ENCODE measurements at regions not wholly inside any gene's neighbourhood (a gene's known extent, or its start where the extent isn't known, plus 50 kb on each side); places are given as distances from the start of the nearest gene placed in this dataset.

GRCh38 chr13:111614613-111615012 lies 294.2 kb downstream of the TEX29 start:
- intact Hi-C loops (cut with micrococcal nuclease; ENCODE audit: unreplicated experiment): no loop called here
- Histone ChIP-seq H3K4me2 (ENCODE audit: low read length) (no peak overlapping the region), H3K4me1 (ENCODE audit: insufficient read depth, low read length, poor library complexity, severe bottlenecking) (no peaks in the 10 kb centered on the region), H3K9me3 (ENCODE audit: low read length) (no peaks in the 10 kb centered on the region), H3K9me2 (ENCODE audit: insufficient read depth, low read length) (no peaks in the 10 kb centered on the region), H2AFZ (ENCODE audit: low read length) (no peak overlapping the region), H3K36me3 (ENCODE audit: insufficient read depth, low read length) (no peaks in the 10 kb centered on the region), H3K79me2 (ENCODE audit: insufficient read depth, low read depth, low read length) (no peaks in the 10 kb centered on the region), H3K27ac (ENCODE audit: low read depth, low read length, poor library complexity, severe bottlenecking) (no peak overlapping the region), H4K20me1 (ENCODE audit: insufficient read depth, low read length) (no peaks in the 10 kb centered on the region), H3K4me3 (ENCODE audit: low read depth, low read length, poor library complexity, severe bottlenecking) (no peak overlapping the region)
- no peak for DNase-seq (ENCODE audit: low spot score)
- BruUV-seq (replicated peaks): no TSS peak
- ChIA-PET CTCF (ENCODE audit: unreplicated experiment) (no interaction called here), POLR2A (no interaction called here)
- no peak for TF ChIP-seq CTCF (conservative IDR thresholded peaks at IDR 0.05; ENCODE audit: low read length)
- no peak for TF ChIP-seq EZH2phosphoT487 (IDR thresholded peaks at IDR 0.05; ENCODE audit: borderline replicate concordance, low read depth, low read length)

- intact Hi-C loops (cut with micrococcal nuclease; ENCODE audit: unreplicated experiment): no loop called here
- ChIA-PET CTCF (ENCODE audit: unreplicated experiment) (no interaction called here), POLR2A (no interaction called here)
- no peak for TF ChIP-seq EZH2phosphoT487 (IDR thresholded peaks at IDR 0.05; ENCODE audit: borderline replicate concordance, low read depth, low read length)
- no peak for TF ChIP-seq CTCF (conservative IDR thresholded peaks at IDR 0.05; ENCODE audit: low read length)
- Histone ChIP-seq H3K9me3 (ENCODE audit: low read length) (no peaks in the 10 kb centered on the region), H3K36me3 (ENCODE audit: insufficient read depth, low read length) (no peaks in the 10 kb centered on the region), H4K20me1 (ENCODE audit: insufficient read depth, low read length) (no peaks in the 10 kb centered on the region), H3K4me3 (ENCODE audit: low read depth, low read length, poor library complexity, severe bottlenecking) (no peak overlapping the region), H3K4me2 (ENCODE audit: low read length) (no peak overlapping the region), H3K4me1 (ENCODE audit: insufficient read depth, low read length, poor library complexity, severe bottlenecking) (no peaks in the 10 kb centered on the region), H2AFZ (ENCODE audit: low read length) (no peak overlapping the region), H3K27ac (ENCODE audit: low read depth, low read length, poor library complexity, severe bottlenecking) (no peak overlapping the region), H3K9me2 (ENCODE audit: insufficient read depth, low read length) (no peaks in the 10 kb centered on the region), H3K79me2 (ENCODE audit: insufficient read depth, low read depth, low read length) (no peaks in the 10 kb centered on the region)
- BruUV-seq (replicated peaks): no TSS peak
- DNase-seq (ENCODE audit: low spot score): no peak
Observed at GRCh38 chr13:111616203-111616602, 295.8 kb downstream of the TEX29 start.

GRCh38 chr13:111620166-111620565 lies 299.7 kb downstream of the TEX29 start:
- Histone ChIP-seq H3K9me3 (ENCODE audit: low read length) (no peaks in the 10 kb centered on the region), H3K4me1 (ENCODE audit: insufficient read depth, low read length, poor library complexity, severe bottlenecking) (no peaks in the 10 kb centered on the region), H3K79me2 (ENCODE audit: insufficient read depth, low read depth, low read length) (no peaks in the 10 kb centered on the region), H3K27ac (ENCODE audit: low read depth, low read length, poor library complexity, severe bottlenecking) (no peak overlapping the region), H3K36me3 (ENCODE audit: insufficient read depth, low read length) (no peaks in the 10 kb centered on the region), H3K4me3 (ENCODE audit: low read depth, low read length, poor library complexity, severe bottlenecking) (no peak overlapping the region), H4K20me1 (ENCODE audit: insufficient read depth, low read length) (no peaks in the 10 kb centered on the region), H2AFZ (ENCODE audit: low read length) (no peak overlapping the region), H3K9me2 (ENCODE audit: insufficient read depth, low read length) (no peaks in the 10 kb centered on the region), H3K4me2 (ENCODE audit: low read length) (no peak overlapping the region)
- no peak for DNase-seq (ENCODE audit: low spot score)
- TF ChIP-seq EZH2phosphoT487 (IDR thresholded peaks at IDR 0.05; ENCODE audit: borderline replicate concordance, low read depth, low read length) (no peak), CTCF (conservative IDR thresholded peaks at IDR 0.05; ENCODE audit: low read length) (no peak)
- CTCF ChIA-PET (ENCODE audit: unreplicated experiment): no interaction called here
- POLR2A ChIA-PET: no interaction called here
- BruUV-seq (replicated peaks): no TSS peak
- intact Hi-C loops (cut with micrococcal nuclease; ENCODE audit: unreplicated experiment): no loop called here
